WTC11 (cell line): ENCODE measurements at regions not wholly inside any gene's neighbourhood (a gene's known extent, or its start where the extent isn't known, plus 50 kb on each side); places are given as distances from the start of the nearest gene placed in this dataset.

Experiments used
- ATAC-seq: fragments of 200-7000 bp; cut with Tn5 transposase; 2 replicates; pipeline ENCODE4 v1.10.0; 2021; ENCODE audit warnings: mild to moderate bottlenecking, moderate library complexity
- CTCF ChIA-PET: fragments of 300-600 bp; sonication (Branson Sonifier 250); formaldehyde crosslinking; loops from one replicate; lab custom pipeline; 2021; ENCODE audit warnings: antibody characterized with exemption; lab: Charles Lee
- POLR2A ChIA-PET: fragments of 350-600 bp; sonication (Branson Sonifier 250); formaldehyde crosslinking; loops from one replicate; lab custom pipeline; 2021; ENCODE audit warnings: antibody characterized with exemption; lab: Charles Lee
- DNase-seq: peaks from one replicate; pipeline ENCODE4 v3.0.0; 2021; ENCODE audit warnings: low spot score
- H3K27ac Mint-ChIP-seq: 2 replicates; pipeline ENCODE4 v1.8.0; 2021; ENCODE audit warnings: mixed read lengths
- H3K27me3 Mint-ChIP-seq: 2 replicates; pipeline ENCODE4 v1.8.0; 2021; ENCODE audit warnings: low read depth, mild to moderate bottlenecking, moderate library complexity, mixed read lengths
- H3K36me3 Mint-ChIP-seq: 2 replicates; pipeline ENCODE4 v1.8.0; 2021; ENCODE audit warnings: mixed read lengths
- H3K4me1 Mint-ChIP-seq: 2 replicates; pipeline ENCODE4 v1.8.0; 2022; ENCODE audit warnings: mixed read lengths
- H3K4me3 Mint-ChIP-seq: 2 replicates; pipeline ENCODE4 v1.8.0; 2021; ENCODE audit warnings: mild to moderate bottlenecking, moderate library complexity, mixed read lengths
- H3K9me3 Mint-ChIP-seq: 2 replicates; pipeline ENCODE4 v1.8.0; 2021; ENCODE audit warnings: mixed read lengths
- CBFB ChIP-seq: sonication (generic); formaldehyde crosslinking; IDR thresholded peaks from 2 replicates; pipeline ENCODE4 v1.8.1; 2022; ENCODE audit warnings: mild to moderate bottlenecking, low read depth, missing genetic modification reagents
- CDX4 ChIP-seq: fragments of 250-450 bp; sonication (Bioruptor Pico); IDR thresholded peaks from 2 replicates; pipeline ENCODE4 v1.9.0; 2021; ENCODE audit warnings: moderate library complexity, mild to moderate bottlenecking, inconsistent platforms, borderline replicate concordance
- E2F1 ChIP-seq: sonication (generic); formaldehyde crosslinking; IDR thresholded peaks from 2 replicates; pipeline ENCODE4 v1.8.0; 2022; ENCODE audit warnings: mild to moderate bottlenecking, missing genetic modification reagents
- EMX1 ChIP-seq: fragments of 250-450 bp; sonication (Bioruptor Pico); IDR thresholded peaks from 2 replicates; pipeline ENCODE4 v1.8.0; 2021; ENCODE audit warnings: mild to moderate bottlenecking
- ERG ChIP-seq: fragments of 250-450 bp; sonication (Bioruptor Pico); IDR thresholded peaks from 2 replicates; pipeline ENCODE4 v1.8.0; 2021; ENCODE audit warnings: mild to moderate bottlenecking
- FOXP4 ChIP-seq: sonication (generic); formaldehyde crosslinking; IDR thresholded peaks from 2 replicates; pipeline ENCODE4 v1.8.0; 2022; ENCODE audit warnings: mild to moderate bottlenecking, missing genetic modification reagents
- GABPB1 ChIP-seq: sonication (generic); formaldehyde crosslinking; IDR thresholded peaks from 2 replicates; pipeline ENCODE4 v1.8.1; 2023; ENCODE audit warnings: mild to moderate bottlenecking, missing genetic modification reagents
- KAT7 ChIP-seq: sonication (generic); formaldehyde crosslinking; IDR thresholded peaks from 2 replicates; pipeline ENCODE4 v1.8.1; 2023; ENCODE audit warnings: missing genetic modification reagents, mild to moderate bottlenecking, borderline replicate concordance
- MAX ChIP-seq: sonication (generic); formaldehyde crosslinking; IDR thresholded peaks from 2 replicates; pipeline ENCODE4 v1.8.0; 2022; ENCODE audit warnings: mild to moderate bottlenecking, missing genetic modification reagents
- MYBL2 ChIP-seq: sonication (generic); formaldehyde crosslinking; IDR thresholded peaks from 2 replicates; pipeline ENCODE4 v1.8.1; 2023; ENCODE audit warnings: mild to moderate bottlenecking, moderate library complexity, missing genetic modification reagents
- NFYB ChIP-seq: sonication (generic); formaldehyde crosslinking; conservative IDR thresholded peaks from 2 replicates; pipeline ENCODE4 v1.8.0; 2022; ENCODE audit warnings: low read depth, missing genetic modification reagents
- PRDM15 ChIP-seq: sonication (generic); formaldehyde crosslinking; IDR thresholded peaks from 2 replicates; pipeline ENCODE4 v1.8.0; 2022; ENCODE audit warnings: missing genetic modification reagents
- RELA ChIP-seq: sonication (generic); formaldehyde crosslinking; IDR thresholded peaks from 2 replicates; pipeline ENCODE4 v1.8.1; 2022; ENCODE audit warnings: missing genetic modification reagents, mild to moderate bottlenecking, borderline replicate concordance
- SMAD3 ChIP-seq: sonication (generic); formaldehyde crosslinking; IDR thresholded peaks from 2 replicates; pipeline ENCODE4 v1.8.0; 2022; ENCODE audit warnings: missing genetic modification reagents, mild to moderate bottlenecking, borderline replicate concordance
- SOX15 ChIP-seq: fragments of 250-450 bp; sonication (Bioruptor Pico); IDR thresholded peaks from 2 replicates; pipeline ENCODE4 v1.9.0; 2021; ENCODE audit warnings: mild to moderate bottlenecking
- SP1 ChIP-seq: sonication (generic); formaldehyde crosslinking; conservative IDR thresholded peaks from 2 replicates; pipeline ENCODE4 v1.8.1; 2022; ENCODE audit warnings: missing genetic modification reagents
- USF1 ChIP-seq: sonication (generic); formaldehyde crosslinking; IDR thresholded peaks from 2 replicates; pipeline ENCODE4 v1.8.0; 2022; ENCODE audit warnings: mild to moderate bottlenecking, missing genetic modification reagents
- ZNF121 ChIP-seq: sonication (generic); formaldehyde crosslinking; IDR thresholded peaks from 2 replicates; pipeline ENCODE4 v1.8.0; 2023; ENCODE audit warnings: missing genetic modification reagents
- ZNF396 ChIP-seq: fragments of 250-450 bp; sonication (Bioruptor Pico); IDR thresholded peaks from 2 replicates; pipeline ENCODE4 v1.8.0; 2021; ENCODE audit warnings: mild to moderate bottlenecking, moderate library complexity, borderline replicate concordance
- ZNF512 ChIP-seq: sonication (generic); formaldehyde crosslinking; IDR thresholded peaks from 2 replicates; pipeline ENCODE4 v1.8.1; 2022; ENCODE audit warnings: missing genetic modification reagents, borderline replicate concordance

- H3K27ac Mint-ChIP-seq, result no peak overlapping the region
- ChIA-PET POLR2A (no interaction called here), CTCF (no interaction called here)
- no peaks in the 10 kb centered on the region for H3K27me3 Mint-ChIP-seq
- peaks cover 11% of the 10 kb centered on the region for H3K4me1 Mint-ChIP-seq
- DNase-seq (no peak), ATAC-seq (no peak)
- H3K9me3 Mint-ChIP-seq, result no peaks in the 10 kb centered on the region
- no peaks in the 10 kb centered on the region for H3K36me3 Mint-ChIP-seq
- TF ChIP-seq ERG (CRISPR knock-in tag) (no peak), CBFB (no peak), SMAD3 (CRISPR knock-in tag) (no peak), PRDM15 (no peak), ZNF396 (CRISPR knock-in tag) (no peak), USF1 (no peak), E2F1 (CRISPR knock-in tag) (no peak), CDX4 (CRISPR knock-in tag) (no peak), ZNF512 (CRISPR knock-in tag) (no peak), EMX1 (CRISPR knock-in tag) (no peak), RELA (CRISPR knock-in tag) (no peak), GABPB1 (CRISPR knock-in tag) (no peak), SOX15 (CRISPR knock-in tag) (no peak), ZNF121 (CRISPR knock-in tag) (no peak), SP1 (CRISPR knock-in tag) (no peak)
- no peak overlapping the region for H3K4me3 Mint-ChIP-seq
Measured at GRCh38 chr3:124172283-124172682, 180.4 kb upstream of the ROPN1 start.

GRCh38 chr3:124172816-124173215, 180.9 kb upstream of the ROPN1 start:
- ATAC-seq (no peak), DNase-seq (no peak)
- Mint-ChIP-seq H3K4me1 (peaks cover 12% of the 10 kb centered on the region), H3K9me3 (no peaks in the 10 kb centered on the region), H3K27me3 (no peaks in the 10 kb centered on the region), H3K4me3 (no peak overlapping the region), H3K27ac (no peak overlapping the region), H3K36me3 (no peaks in the 10 kb centered on the region)
- ChIA-PET POLR2A (no interaction called here), CTCF (no interaction called here)
- TF ChIP-seq FOXP4 (no peak), NFYB (CRISPR knock-in tag) (no peak), MYBL2 (no peak), PRDM15 (no peak), MAX (CRISPR knock-in tag) (no peak), KAT7 (CRISPR knock-in tag) (no peak)
